WTC11 (cell line): ENCODE measurements at regions not wholly inside any gene's neighbourhood (a gene's known extent, or its start where the extent isn't known, plus 50 kb on each side); places are given as distances from the start of the nearest gene placed in this dataset.

ENCODE experiments used
- ATAC-seq: fragments of 200-7000 bp; cut with Tn5 transposase; 2 replicates; pipeline ENCODE4 v1.10.0; 2021; ENCODE audit warnings: mild to moderate bottlenecking, moderate library complexity
- CTCF ChIA-PET: fragments of 300-600 bp; sonication (Branson Sonifier 250); formaldehyde crosslinking; loops from one replicate; lab custom pipeline; 2021; ENCODE audit warnings: antibody characterized with exemption; lab: Charles Lee
- POLR2A ChIA-PET: fragments of 350-600 bp; sonication (Branson Sonifier 250); formaldehyde crosslinking; loops from one replicate; lab custom pipeline; 2021; ENCODE audit warnings: antibody characterized with exemption; lab: Charles Lee
- DNase-seq: peaks from one replicate; pipeline ENCODE4 v3.0.0; 2021; ENCODE audit warnings: low spot score
- H3K27ac Mint-ChIP-seq: 2 replicates; pipeline ENCODE4 v1.8.0; 2021; ENCODE audit warnings: mixed read lengths
- H3K27me3 Mint-ChIP-seq: 2 replicates; pipeline ENCODE4 v1.8.0; 2021; ENCODE audit warnings: low read depth, mild to moderate bottlenecking, moderate library complexity, mixed read lengths
- H3K36me3 Mint-ChIP-seq: 2 replicates; pipeline ENCODE4 v1.8.0; 2021; ENCODE audit warnings: mixed read lengths
- H3K4me1 Mint-ChIP-seq: 2 replicates; pipeline ENCODE4 v1.8.0; 2022; ENCODE audit warnings: mixed read lengths
- H3K4me3 Mint-ChIP-seq: 2 replicates; pipeline ENCODE4 v1.8.0; 2021; ENCODE audit warnings: mild to moderate bottlenecking, moderate library complexity, mixed read lengths
- H3K9me3 Mint-ChIP-seq: 2 replicates; pipeline ENCODE4 v1.8.0; 2021; ENCODE audit warnings: mixed read lengths
- ATF1 ChIP-seq: sonication (generic); formaldehyde crosslinking; IDR thresholded peaks from 2 replicates; pipeline ENCODE4 v1.8.1; 2023; ENCODE audit warnings: mild to moderate bottlenecking, moderate library complexity, missing genetic modification reagents
- CBFB ChIP-seq: sonication (generic); formaldehyde crosslinking; IDR thresholded peaks from 2 replicates; pipeline ENCODE4 v1.8.1; 2022; ENCODE audit warnings: mild to moderate bottlenecking, low read depth, missing genetic modification reagents
- CREM ChIP-seq: sonication (generic); formaldehyde crosslinking; IDR thresholded peaks from 2 replicates; pipeline ENCODE4 v1.8.1; 2022; ENCODE audit warnings: mild to moderate bottlenecking, missing genetic modification reagents, moderate library complexity
- ELF4 ChIP-seq: sonication (generic); formaldehyde crosslinking; IDR thresholded peaks from 2 replicates; pipeline ENCODE4 v1.8.1; 2022; ENCODE audit warnings: low read depth, mild to moderate bottlenecking, moderate library complexity, missing genetic modification reagents
- FOXP1 ChIP-seq: sonication (generic); formaldehyde crosslinking; IDR thresholded peaks from 2 replicates; pipeline ENCODE4 v1.8.0; 2022; ENCODE audit warnings: missing genetic modification reagents, mild to moderate bottlenecking, moderate library complexity, borderline replicate concordance
- GTF2I ChIP-seq: fragments of 250-450 bp; sonication (Bioruptor Pico); conservative IDR thresholded peaks from 2 replicates; pipeline ENCODE4 v1.4.0; 2021; ENCODE audit warnings: mild to moderate bottlenecking
- MXD4 ChIP-seq: fragments of 250-450 bp; sonication (Bioruptor Pico); IDR thresholded peaks from 2 replicates; pipeline ENCODE4 v1.8.0; 2021; ENCODE audit warnings: mild to moderate bottlenecking, moderate library complexity, borderline replicate concordance
- PRRX2 ChIP-seq: fragments of 250-450 bp; sonication (Bioruptor Pico); IDR thresholded peaks from 2 replicates; pipeline ENCODE4 v1.8.0; 2021; ENCODE audit warnings: mild to moderate bottlenecking
- ZNF263 ChIP-seq: sonication (generic); formaldehyde crosslinking; IDR thresholded peaks from 2 replicates; pipeline ENCODE4 v1.8.1; 2022; ENCODE audit warnings: low read depth, mild to moderate bottlenecking, moderate library complexity, missing genetic modification reagents
- ZNF671 ChIP-seq: fragments of 250-450 bp; sonication (Bioruptor Pico); IDR thresholded peaks from 2 replicates; pipeline ENCODE4 v1.8.0; 2021; ENCODE audit warnings: mild to moderate bottlenecking
- TF ChIP-seq, protein P1 (sequence below): fragments of 250-450 bp; sonication (Bioruptor Pico); IDR thresholded peaks from 2 replicates; pipeline ENCODE4 v1.9.0; 2021; ENCODE audit warnings: mild to moderate bottlenecking, borderline replicate concordance
- TF ChIP-seq, protein P2 (sequence below): sonication (generic); formaldehyde crosslinking; IDR thresholded peaks from 2 replicates; pipeline ENCODE4 v1.8.1; 2023; ENCODE audit warnings: mild to moderate bottlenecking, missing genetic modification reagents, moderate library complexity
- TF ChIP-seq, protein P3 (sequence below): sonication (generic); formaldehyde crosslinking; IDR thresholded peaks from 2 replicates; pipeline ENCODE4 v1.8.1; 2022; ENCODE audit warnings: mild to moderate bottlenecking, moderate library complexity, missing genetic modification reagents
- TF ChIP-seq, protein P4 (sequence below): sonication (generic); formaldehyde crosslinking; IDR thresholded peaks from 2 replicates; pipeline ENCODE4 v1.8.1; 2023; ENCODE audit warnings: mild to moderate bottlenecking, missing genetic modification reagents, borderline replicate concordance
- TF ChIP-seq, protein P5 (sequence below): sonication (generic); formaldehyde crosslinking; conservative IDR thresholded peaks from 2 replicates; pipeline ENCODE4 v1.8.1; 2022; ENCODE audit warnings: mild to moderate bottlenecking, missing genetic modification reagents
- TF ChIP-seq, protein P6 (sequence below): fragments of 250-450 bp; sonication (Bioruptor Pico); IDR thresholded peaks from 2 replicates; pipeline ENCODE4 v1.9.0; 2021; ENCODE audit warnings: mild to moderate bottlenecking
- TF ChIP-seq, protein P7 (sequence below): sonication (generic); formaldehyde crosslinking; IDR thresholded peaks from 2 replicates; pipeline ENCODE4 v1.8.1; 2022; ENCODE audit warnings: low read depth, mild to moderate bottlenecking, moderate library complexity, missing genetic modification reagents, borderline replicate concordance

DNA sequence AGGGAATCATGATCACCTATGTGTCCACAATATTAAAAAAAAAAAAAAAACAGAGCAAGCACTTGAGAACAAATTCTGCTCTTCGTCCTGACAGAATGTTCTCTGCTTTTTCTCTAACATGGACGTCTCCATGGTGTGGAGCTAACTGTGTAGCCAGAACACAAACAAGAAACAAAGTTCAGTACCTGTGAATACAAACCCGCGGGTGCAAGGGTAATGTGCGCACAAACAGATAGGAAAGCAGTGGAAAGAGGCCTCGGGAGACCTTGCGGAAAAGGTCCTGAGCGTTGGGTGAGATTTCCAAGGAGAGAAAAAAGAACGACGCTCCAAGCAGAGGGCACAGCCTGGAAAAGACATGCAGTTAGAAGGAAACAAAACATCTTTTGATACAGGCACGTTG is 92.0 kb upstream of the TBL1X start (continued):
- TF ChIP-seq, protein P1, sequence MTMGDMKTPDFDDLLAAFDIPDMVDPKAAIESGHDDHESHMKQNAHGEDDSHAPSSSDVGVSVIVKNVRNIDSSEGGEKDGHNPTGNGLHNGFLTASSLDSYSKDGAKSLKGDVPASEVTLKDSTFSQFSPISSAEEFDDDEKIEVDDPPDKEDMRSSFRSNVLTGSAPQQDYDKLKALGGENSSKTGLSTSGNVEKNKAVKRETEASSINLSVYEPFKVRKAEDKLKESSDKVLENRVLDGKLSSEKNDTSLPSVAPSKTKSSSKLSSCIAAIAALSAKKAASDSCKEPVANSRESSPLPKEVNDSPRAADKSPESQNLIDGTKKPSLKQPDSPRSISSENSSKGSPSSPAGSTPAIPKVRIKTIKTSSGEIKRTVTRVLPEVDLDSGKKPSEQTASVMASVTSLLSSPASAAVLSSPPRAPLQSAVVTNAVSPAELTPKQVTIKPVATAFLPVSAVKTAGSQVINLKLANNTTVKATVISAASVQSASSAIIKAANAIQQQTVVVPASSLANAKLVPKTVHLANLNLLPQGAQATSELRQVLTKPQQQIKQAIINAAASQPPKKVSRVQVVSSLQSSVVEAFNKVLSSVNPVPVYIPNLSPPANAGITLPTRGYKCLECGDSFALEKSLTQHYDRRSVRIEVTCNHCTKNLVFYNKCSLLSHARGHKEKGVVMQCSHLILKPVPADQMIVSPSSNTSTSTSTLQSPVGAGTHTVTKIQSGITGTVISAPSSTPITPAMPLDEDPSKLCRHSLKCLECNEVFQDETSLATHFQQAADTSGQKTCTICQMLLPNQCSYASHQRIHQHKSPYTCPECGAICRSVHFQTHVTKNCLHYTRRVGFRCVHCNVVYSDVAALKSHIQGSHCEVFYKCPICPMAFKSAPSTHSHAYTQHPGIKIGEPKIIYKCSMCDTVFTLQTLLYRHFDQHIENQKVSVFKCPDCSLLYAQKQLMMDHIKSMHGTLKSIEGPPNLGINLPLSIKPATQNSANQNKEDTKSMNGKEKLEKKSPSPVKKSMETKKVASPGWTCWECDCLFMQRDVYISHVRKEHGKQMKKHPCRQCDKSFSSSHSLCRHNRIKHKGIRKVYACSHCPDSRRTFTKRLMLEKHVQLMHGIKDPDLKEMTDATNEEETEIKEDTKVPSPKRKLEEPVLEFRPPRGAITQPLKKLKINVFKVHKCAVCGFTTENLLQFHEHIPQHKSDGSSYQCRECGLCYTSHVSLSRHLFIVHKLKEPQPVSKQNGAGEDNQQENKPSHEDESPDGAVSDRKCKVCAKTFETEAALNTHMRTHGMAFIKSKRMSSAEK (CRISPR knock-in tag) = no peak
- TF ChIP-seq CBFB (CRISPR knock-in tag) = no peak
- TF ChIP-seq, protein P2, sequence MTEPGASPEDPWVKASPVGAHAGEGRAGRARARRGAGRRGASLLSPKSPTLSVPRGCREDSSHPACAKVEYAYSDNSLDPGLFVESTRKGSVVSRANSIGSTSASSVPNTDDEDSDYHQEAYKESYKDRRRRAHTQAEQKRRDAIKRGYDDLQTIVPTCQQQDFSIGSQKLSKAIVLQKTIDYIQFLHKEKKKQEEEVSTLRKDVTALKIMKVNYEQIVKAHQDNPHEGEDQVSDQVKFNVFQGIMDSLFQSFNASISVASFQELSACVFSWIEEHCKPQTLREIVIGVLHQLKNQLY (CRISPR knock-in tag) = no peak
- TF ChIP-seq FOXP1 = no peak
- TF ChIP-seq, all 79 proteins: peak for 0

DNA sequence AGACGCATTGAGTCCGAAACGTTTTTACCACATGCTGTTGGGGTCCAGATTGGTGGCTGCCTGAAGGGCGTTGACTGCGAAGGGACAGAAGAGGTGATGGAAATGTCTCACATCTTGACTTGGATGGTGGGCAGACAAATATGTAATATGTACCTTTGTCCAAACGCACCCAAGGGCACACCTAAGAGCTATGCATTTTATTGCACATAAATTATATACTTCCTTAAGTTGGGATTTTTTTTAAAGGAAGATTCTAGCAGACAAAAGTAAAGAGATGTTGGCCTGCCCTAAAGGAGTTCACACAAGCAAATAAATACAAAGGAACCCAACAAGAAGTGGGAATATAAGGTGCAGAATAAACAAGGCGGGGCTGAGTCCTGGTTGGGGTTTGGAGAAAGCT is 91.1 kb upstream of the TBL1X start:
- DNase-seq = no peak
- ChIA-PET POLR2A (no interaction called here), CTCF (no interaction called here)
- Mint-ChIP-seq H3K4me1 (no peaks in the 10 kb centered on the region), H3K4me3 (no peak overlapping the region), H3K36me3 (no peaks in the 10 kb centered on the region), H3K27me3 (no peaks in the 10 kb centered on the region), H3K9me3 (peaks cover 10% of the 10 kb centered on the region; the same call in 1 of the 2 replicates), H3K27ac (no peak overlapping the region)
- ATAC-seq = no peak
- TF ChIP-seq, protein P3, sequence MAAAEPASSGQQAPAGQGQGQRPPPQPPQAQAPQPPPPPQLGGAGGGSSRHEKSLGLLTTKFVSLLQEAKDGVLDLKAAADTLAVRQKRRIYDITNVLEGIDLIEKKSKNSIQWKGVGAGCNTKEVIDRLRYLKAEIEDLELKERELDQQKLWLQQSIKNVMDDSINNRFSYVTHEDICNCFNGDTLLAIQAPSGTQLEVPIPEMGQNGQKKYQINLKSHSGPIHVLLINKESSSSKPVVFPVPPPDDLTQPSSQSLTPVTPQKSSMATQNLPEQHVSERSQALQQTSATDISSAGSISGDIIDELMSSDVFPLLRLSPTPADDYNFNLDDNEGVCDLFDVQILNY = no peak
- TF ChIP-seq ZNF263 (CRISPR knock-in tag) (no peak), MXD4 (no peak), ZNF671 (CRISPR knock-in tag) (no peak), CREM (CRISPR knock-in tag) (no peak), PRRX2 (CRISPR knock-in tag) (no peak), GTF2I (no peak), ELF4 (CRISPR knock-in tag) (no peak), ATF1 (CRISPR knock-in tag) (no peak)
- TF ChIP-seq, protein P4, sequence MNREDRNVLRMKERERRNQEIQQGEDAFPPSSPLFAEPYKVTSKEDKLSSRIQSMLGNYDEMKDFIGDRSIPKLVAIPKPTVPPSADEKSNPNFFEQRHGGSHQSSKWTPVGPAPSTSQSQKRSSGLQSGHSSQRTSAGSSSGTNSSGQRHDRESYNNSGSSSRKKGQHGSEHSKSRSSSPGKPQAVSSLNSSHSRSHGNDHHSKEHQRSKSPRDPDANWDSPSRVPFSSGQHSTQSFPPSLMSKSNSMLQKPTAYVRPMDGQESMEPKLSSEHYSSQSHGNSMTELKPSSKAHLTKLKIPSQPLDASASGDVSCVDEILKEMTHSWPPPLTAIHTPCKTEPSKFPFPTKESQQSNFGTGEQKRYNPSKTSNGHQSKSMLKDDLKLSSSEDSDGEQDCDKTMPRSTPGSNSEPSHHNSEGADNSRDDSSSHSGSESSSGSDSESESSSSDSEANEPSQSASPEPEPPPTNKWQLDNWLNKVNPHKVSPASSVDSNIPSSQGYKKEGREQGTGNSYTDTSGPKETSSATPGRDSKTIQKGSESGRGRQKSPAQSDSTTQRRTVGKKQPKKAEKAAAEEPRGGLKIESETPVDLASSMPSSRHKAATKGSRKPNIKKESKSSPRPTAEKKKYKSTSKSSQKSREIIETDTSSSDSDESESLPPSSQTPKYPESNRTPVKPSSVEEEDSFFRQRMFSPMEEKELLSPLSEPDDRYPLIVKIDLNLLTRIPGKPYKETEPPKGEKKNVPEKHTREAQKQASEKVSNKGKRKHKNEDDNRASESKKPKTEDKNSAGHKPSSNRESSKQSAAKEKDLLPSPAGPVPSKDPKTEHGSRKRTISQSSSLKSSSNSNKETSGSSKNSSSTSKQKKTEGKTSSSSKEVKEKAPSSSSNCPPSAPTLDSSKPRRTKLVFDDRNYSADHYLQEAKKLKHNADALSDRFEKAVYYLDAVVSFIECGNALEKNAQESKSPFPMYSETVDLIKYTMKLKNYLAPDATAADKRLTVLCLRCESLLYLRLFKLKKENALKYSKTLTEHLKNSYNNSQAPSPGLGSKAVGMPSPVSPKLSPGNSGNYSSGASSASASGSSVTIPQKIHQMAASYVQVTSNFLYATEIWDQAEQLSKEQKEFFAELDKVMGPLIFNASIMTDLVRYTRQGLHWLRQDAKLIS (CRISPR knock-in tag) = no peak
- TF ChIP-seq, protein P1 (CRISPR knock-in tag) = no peak
- TF ChIP-seq, protein P5, sequence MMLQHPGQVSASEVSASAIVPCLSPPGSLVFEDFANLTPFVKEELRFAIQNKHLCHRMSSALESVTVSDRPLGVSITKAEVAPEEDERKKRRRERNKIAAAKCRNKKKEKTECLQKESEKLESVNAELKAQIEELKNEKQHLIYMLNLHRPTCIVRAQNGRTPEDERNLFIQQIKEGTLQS (CRISPR knock-in tag) = no peak
- TF ChIP-seq, protein P6, sequence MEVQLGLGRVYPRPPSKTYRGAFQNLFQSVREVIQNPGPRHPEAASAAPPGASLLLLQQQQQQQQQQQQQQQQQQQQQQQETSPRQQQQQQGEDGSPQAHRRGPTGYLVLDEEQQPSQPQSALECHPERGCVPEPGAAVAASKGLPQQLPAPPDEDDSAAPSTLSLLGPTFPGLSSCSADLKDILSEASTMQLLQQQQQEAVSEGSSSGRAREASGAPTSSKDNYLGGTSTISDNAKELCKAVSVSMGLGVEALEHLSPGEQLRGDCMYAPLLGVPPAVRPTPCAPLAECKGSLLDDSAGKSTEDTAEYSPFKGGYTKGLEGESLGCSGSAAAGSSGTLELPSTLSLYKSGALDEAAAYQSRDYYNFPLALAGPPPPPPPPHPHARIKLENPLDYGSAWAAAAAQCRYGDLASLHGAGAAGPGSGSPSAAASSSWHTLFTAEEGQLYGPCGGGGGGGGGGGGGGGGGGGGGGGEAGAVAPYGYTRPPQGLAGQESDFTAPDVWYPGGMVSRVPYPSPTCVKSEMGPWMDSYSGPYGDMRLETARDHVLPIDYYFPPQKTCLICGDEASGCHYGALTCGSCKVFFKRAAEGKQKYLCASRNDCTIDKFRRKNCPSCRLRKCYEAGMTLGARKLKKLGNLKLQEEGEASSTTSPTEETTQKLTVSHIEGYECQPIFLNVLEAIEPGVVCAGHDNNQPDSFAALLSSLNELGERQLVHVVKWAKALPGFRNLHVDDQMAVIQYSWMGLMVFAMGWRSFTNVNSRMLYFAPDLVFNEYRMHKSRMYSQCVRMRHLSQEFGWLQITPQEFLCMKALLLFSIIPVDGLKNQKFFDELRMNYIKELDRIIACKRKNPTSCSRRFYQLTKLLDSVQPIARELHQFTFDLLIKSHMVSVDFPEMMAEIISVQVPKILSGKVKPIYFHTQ (CRISPR knock-in tag) = no peak
- TF ChIP-seq, protein P7, sequence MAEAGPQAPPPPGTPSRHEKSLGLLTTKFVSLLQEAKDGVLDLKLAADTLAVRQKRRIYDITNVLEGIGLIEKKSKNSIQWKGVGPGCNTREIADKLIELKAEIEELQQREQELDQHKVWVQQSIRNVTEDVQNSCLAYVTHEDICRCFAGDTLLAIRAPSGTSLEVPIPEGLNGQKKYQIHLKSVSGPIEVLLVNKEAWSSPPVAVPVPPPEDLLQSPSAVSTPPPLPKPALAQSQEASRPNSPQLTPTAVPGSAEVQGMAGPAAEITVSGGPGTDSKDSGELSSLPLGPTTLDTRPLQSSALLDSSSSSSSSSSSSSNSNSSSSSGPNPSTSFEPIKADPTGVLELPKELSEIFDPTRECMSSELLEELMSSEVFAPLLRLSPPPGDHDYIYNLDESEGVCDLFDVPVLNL (CRISPR knock-in tag) = no peak
